ENCODE measurements at regions not wholly inside any gene's neighbourhood (a gene's known extent, or its start where the extent isn't known, plus 50 kb on each side); places are given as distances from the start of the nearest gene placed in this dataset.

DNA sequence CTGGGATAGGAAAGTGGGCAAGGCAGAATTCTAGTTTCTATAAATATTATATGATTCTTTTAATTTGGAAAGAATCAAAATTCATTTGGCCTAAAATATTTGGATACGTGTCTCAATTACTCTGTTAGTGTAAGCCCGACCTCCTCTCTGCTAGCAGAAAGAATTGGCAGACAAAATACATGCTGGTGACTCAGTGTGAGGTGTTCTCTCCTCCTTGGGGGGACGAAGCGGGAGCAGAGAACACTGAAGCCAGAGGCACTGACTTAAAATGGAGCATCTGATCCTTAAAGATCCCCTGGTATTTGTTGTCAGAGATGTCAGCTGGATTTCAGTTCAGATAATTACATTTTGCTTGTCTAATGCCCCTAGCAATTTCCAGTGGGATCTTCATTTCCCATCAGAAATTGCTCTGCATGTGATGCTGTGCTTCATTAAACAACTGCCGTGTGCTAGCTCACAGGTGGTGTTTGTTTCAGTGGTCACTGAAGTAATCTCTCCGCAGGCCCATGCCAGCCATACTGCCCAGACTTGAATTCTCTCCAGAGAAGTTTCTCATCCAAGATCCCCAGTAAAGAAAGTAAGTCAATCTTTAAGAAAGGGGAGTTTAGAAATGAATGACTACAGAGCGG lies 188.7 kb upstream of the TLL1 start:
- TF ChIP-seq, protein P1, sequence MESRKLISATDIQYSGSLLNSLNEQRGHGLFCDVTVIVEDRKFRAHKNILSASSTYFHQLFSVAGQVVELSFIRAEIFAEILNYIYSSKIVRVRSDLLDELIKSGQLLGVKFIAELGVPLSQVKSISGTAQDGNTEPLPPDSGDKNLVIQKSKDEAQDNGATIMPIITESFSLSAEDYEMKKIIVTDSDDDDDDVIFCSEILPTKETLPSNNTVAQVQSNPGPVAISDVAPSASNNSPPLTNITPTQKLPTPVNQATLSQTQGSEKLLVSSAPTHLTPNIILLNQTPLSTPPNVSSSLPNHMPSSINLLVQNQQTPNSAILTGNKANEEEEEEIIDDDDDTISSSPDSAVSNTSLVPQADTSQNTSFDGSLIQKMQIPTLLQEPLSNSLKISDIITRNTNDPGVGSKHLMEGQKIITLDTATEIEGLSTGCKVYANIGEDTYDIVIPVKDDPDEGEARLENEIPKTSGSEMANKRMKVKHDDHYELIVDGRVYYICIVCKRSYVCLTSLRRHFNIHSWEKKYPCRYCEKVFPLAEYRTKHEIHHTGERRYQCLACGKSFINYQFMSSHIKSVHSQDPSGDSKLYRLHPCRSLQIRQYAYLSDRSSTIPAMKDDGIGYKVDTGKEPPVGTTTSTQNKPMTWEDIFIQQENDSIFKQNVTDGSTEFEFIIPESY (IDR thresholded peaks at IDR 0.05) = no peak
- TF ChIP-seq, protein P2, sequence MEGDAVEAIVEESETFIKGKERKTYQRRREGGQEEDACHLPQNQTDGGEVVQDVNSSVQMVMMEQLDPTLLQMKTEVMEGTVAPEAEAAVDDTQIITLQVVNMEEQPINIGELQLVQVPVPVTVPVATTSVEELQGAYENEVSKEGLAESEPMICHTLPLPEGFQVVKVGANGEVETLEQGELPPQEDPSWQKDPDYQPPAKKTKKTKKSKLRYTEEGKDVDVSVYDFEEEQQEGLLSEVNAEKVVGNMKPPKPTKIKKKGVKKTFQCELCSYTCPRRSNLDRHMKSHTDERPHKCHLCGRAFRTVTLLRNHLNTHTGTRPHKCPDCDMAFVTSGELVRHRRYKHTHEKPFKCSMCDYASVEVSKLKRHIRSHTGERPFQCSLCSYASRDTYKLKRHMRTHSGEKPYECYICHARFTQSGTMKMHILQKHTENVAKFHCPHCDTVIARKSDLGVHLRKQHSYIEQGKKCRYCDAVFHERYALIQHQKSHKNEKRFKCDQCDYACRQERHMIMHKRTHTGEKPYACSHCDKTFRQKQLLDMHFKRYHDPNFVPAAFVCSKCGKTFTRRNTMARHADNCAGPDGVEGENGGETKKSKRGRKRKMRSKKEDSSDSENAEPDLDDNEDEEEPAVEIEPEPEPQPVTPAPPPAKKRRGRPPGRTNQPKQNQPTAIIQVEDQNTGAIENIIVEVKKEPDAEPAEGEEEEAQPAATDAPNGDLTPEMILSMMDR (IDR thresholded peaks at IDR 0.05; ENCODE audit: low read depth, low read length, missing input control) = no peak
- TF ChIP-seq EGR1 (IDR thresholded peaks at IDR 0.05; ENCODE audit: low read depth in 2 of 2) = no peak
- TF ChIP-seq, protein P3, sequence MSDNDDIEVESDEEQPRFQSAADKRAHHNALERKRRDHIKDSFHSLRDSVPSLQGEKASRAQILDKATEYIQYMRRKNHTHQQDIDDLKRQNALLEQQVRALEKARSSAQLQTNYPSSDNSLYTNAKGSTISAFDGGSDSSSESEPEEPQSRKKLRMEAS (IDR thresholded peaks at IDR 0.05) = no peak
- TF ChIP-seq TAF1 (conservative IDR thresholded peaks at IDR 0.05) = no peak
- TF ChIP-seq RAD21 (IDR thresholded peaks at IDR 0.05) = no peak
- TF ChIP-seq SP1 (IDR thresholded peaks at IDR 0.05) = no peak
- TF ChIP-seq YY1 (IDR thresholded peaks at IDR 0.05) = no peak
- no peak for TF ChIP-seq REST (IDR thresholded peaks at IDR 0.05)
- TF ChIP-seq NR2F2 (IDR thresholded peaks at IDR 0.05) = no peak
- TF ChIP-seq GABPA (IDR thresholded peaks at IDR 0.05 in 1 of 2, conservative IDR thresholded peaks at IDR 0.05 in 1 of 2) = no peak
- no peak for TF ChIP-seq ATF3 (IDR thresholded peaks at IDR 0.05)
- TF ChIP-seq HNF4G (IDR thresholded peaks at IDR 0.05) = no peak
- TF ChIP-seq JUND (IDR thresholded peaks at IDR 0.05) = no peak
